NCI-H2227 treated with DMSO at 0.1 percent for 48 hours (cell line): ENCODE measurements at regions not wholly inside any gene's neighbourhood (a gene's known extent, or its start where the extent isn't known, plus 50 kb on each side); places are given as distances from the start of the nearest gene placed in this dataset.
"Not testable (repeated sequence)": the region's sequence is repeated elsewhere in the genome, so short reads cannot be mapped to it uniquely, and the experiment has no call there.

Experiments
- DNase-seq: peaks from one replicate; lab custom pipeline; 2025; lab: John Stamatoyannopoulos, UW

DNA sequence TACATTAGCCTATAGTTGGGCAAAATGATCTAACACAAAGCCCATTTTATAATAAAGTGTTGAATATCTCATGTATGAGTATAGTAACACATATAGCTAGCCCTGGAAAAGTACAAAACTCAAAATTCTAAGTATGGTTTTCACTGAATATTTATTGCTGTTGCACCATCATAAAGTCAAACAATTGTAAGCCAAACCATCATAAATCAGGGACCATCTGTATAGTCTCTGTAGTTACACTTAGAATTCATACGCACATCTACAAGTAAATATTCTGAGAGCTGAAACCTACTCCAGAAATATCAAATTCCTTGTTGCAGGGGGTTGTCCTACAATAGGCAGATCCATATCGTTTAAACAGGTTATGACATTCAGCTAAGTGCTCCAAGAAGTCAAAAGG lies 817.3 kb downstream of the BCKDHB start:
- no peak for DNase-seq

GRCh38 chr6:80922916-80923455 lies 816.5 kb downstream of the BCKDHB start:
- no peak for DNase-seq

DNA sequence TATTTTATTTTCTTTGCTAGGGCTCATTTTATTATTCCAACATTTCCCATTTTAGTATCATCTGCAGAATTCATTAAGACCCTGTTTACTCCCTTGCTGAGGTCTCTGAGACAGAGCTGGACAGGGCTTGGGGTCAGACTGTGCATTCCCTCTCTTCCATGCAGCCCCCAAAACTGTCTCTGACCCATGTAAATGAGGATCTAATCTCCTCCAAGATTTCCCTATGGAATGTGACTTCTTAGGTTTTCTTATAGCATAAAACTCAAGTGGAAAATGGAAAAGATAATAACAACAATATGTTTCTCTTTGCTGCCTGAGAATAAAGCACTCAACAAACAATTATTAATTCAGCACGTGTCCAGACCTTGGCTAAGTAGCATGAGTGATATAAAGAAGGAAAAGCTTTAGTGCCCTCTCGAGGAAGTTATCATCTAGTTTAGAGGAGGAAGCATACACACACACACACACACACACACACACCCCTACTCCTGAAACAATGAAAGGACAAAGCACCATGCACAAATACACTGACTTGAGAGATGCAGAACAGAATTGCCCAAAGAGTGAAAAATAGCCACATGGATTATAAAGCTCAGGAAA lies 815.5 kb downstream of the BCKDHB start:
- no peak for DNase-seq

GRCh38 chr6:80907831-80908230 lies 801.4 kb downstream of the BCKDHB start:
- no peak for DNase-seq

DNA sequence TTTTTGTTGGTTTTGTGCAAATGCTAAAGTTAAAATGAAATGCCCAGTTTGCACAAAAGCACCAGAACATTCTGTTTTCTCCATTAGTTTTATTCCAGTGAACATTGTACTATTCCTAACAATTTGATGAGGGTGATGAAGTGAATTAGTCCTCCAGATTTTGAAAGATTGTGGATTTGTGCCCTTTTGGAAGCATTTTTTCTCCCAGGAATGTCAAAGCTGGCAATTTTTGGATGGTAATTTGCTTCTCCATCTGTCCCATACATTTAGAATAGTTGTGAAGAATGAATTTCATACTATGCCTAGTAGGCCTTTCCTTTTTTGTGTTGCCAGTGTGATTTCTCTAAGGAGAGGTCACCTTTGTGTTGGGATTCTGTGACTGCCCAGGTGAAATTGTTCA lies 797.2 kb downstream of the BCKDHB start:
- DNase-seq: no peak

DNA sequence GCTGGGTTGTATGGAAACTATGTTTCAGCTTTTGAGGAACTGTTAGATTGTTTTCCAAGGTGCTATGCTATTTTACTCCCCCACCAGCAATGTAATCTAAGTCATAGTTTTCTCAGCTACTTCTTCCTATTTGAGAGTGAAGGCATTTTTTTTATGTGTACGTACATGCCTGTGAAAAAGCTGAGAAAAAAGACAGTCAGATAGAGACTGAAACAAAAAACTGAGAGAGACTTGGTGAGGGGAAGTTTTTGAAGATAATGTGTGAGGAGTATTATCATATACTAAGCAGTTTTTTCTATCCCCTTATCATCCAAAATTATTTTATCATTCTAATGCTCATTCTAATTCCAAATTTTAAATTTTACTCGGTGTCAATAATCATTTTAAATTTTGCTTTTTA lies 780.0 kb downstream of the BCKDHB start:
- DNase-seq: no peak

- no peak for DNase-seq
Observed at GRCh38 chr6:80872951-80873308, 766.5 kb downstream of the BCKDHB start.

DNA sequence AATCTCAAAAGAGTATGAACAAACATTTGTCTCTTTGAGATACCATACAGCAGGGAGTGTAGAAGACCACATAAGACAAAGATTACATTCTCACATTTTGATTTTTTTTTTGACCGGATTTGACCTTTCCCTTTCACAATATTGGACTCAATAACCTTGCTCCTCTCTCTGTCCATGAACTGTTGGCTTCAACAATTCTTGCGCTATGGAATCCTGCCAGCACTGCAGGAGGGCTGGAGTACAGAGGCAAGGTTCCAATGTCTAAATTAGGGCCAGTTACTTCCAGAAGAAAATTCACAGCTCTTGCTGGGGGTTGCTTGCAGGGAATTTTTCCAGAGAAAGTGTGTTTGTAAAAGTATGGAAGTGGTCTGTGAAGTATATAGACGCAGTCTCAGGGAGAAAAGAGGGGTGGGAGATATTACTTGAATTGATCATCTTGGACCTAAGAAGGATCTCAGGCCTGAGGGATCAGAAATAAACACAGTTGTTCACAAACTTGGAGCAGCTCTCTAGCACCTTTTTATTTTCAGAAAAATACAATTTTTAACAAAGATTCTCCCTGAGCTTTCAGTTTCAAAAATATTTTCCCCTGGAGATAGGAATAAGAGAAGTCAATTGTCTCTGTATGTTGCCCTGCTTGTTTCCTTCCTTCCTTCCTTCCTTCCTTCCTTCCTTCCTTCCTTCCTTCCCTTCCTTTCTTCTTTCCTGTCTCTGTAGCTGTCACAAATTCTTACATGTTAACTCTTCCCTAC lies 765.9 kb downstream of the BCKDHB start:
- no peak for DNase-seq

DNA sequence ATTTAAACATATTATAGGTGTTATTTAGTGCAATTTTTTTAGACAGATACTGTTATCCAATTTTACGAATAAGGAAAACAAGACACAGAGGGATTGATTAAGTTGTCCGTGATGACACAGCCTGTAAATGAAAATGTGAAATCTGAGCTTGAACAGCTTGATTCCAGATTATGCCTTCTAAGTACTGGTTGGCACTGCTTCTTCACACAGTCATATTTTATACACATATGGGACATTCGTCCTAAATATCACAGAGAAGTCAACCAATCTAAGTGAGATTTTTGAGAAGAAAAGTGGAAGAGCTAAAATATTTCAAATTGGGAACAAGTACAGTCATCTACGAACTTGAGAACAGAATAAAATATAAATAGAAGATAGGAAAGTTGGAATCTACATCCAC lies 756.3 kb downstream of the BCKDHB start:
- no peak for DNase-seq

DNA sequence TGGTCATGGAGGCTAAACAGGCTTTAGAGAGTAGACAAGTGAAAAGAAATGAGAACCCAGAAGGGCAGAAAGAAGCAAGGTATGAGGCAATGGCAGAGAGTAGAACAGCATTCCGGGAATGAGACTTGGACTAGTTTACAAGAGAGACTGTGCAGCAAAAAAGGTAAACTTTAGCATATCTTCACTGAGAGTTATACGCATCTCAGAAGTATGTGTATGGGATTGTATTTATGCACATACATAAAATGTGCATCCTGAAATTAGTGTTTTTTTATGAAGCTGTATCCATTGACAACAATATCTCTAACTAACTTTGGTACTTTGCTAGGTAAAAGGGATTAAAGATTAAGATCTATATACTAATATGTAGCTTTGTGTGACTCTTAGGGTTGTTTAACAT lies 753.6 kb downstream of the BCKDHB start:
- DNase-seq: no peak

DNA sequence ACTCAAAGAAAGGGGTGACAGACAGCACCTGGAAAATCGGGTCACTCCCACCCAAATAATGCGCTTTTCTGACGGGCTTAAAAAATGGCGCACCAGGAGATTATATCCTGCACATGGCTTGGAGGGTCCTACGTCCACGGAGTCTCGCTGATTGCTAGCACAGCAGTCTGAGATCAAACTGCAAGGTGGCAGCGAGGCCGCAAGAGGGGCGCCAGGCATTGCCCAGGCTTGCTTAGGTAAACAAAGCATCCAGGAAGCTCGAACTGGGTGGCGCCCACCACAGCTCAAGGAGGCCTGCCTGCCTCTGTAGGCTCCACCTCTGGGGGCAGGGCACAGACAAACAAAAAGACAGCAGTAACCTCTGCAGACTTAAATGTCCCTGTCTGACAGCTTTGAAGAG lies 741.5 kb downstream of the BCKDHB start:
- not testable (repeated sequence) for DNase-seq

DNA sequence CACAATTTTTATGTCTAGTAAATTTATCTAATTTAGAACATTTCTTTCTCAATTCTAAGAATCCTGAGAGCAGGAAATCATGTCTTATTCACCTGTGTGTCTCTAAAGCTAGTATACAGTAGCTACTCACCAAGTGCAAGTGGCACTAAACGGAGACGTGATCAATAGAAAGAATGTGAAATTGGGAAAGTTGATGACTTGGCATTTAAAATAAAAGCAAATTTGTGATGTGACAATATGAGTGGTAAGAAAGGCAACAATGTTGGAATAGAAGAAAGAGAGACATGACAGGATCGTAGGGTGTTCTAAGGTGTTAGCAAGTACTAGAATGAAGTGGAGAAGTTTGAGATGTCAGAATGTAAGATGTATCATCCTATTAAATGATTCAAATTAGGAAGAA lies 725.9 kb downstream of the BCKDHB start:
- DNase-seq: no peak

- DNase-seq: no peak
Observed at GRCh38 chr6:80793411-80793810, 686.9 kb downstream of the BCKDHB start.

DNA sequence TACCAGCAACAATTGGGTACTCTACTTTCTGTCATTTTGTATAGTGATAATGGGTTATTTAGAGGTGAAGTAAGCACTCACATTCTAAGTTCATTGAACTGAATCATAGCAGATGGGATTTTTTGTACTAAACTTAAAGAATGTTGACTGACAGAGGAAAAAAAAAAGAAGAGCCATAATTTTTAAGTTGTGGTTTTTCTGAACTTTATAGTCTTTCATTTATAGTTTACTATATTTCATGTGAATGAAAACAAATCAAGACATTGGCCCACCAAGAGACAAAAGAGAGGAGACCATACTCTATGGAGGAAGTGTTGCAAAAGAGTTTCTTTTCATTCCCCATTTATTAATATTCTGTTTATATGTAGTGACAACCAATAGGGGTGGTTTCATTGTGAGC lies 685.7 kb downstream of the BCKDHB start:
- DNase-seq: no peak

- no peak for DNase-seq
Observed at GRCh38 chr6:80789912-80790570, 683.6 kb downstream of the BCKDHB start.

DNA sequence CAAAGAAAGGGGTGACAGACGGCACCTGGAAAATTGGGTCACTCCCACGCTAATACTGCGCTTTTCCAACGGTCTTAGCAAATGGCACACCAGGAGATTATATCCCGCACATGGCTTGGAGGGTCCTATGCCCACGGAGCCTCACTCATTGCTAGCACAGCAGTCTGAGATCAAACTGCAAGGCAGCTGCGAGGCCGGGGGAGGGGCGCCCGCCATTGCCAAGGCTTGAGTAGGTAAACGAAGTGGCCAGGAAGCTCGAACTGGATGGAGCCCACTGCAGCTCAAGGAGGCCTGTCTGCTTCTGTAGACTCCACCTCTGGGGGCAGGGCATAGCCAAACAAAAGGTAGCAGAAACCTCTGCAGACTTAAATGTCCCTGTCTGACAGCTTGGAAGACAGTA lies 676.8 kb downstream of the BCKDHB start:
- DNase-seq: not testable (repeated sequence)

GRCh38 chr6:80771941-80772340 lies 665.5 kb downstream of the BCKDHB start:
- no peak for DNase-seq

DNA sequence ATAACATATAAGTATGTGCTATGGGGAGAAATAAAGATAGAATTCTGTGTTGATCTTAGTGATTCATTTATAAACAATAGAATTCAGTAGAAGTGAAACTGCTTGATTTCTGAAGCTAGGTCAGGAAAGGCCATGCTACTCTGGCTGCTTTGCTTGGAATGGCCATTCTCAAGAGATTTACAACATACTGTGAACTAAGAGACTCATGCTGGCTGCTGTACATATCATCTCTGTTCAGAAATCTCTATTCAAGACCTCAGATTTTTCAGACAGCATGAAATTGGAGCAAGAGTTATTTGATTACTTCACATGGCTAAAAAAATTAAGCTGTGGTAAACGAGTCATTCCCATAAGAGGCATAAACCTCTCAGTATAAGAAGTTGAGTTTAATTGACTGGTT lies 662.6 kb downstream of the BCKDHB start:
- no peak for DNase-seq

- DNase-seq: no peak
Observed at GRCh38 chr6:80767808-80768207, 661.3 kb downstream of the BCKDHB start.

- DNase-seq: no peak
Observed at GRCh38 chr6:80744213-80744612, 637.7 kb downstream of the BCKDHB start.

GRCh38 chr6:80742481-80742880 lies 636.0 kb downstream of the BCKDHB start:
- no peak for DNase-seq

DNA sequence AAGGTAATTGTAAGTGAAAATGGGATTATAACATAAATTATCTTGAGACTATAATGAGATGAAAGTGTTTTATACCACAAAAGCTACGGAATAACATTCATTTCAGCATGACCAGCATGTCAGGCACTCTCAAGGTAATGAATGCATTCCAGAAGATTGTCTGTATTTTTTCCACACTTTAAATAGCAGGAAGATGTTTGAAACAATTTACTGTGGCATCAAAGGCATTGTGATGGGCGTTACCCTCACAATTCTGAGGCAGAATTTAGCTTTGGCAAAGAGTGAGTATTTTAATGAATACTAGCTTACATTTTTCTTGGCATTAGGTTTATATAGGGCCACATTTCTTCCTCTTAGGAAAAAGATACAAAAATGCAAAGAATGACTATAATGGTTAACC lies 627.2 kb downstream of the BCKDHB start:
- no peak for DNase-seq

DNA sequence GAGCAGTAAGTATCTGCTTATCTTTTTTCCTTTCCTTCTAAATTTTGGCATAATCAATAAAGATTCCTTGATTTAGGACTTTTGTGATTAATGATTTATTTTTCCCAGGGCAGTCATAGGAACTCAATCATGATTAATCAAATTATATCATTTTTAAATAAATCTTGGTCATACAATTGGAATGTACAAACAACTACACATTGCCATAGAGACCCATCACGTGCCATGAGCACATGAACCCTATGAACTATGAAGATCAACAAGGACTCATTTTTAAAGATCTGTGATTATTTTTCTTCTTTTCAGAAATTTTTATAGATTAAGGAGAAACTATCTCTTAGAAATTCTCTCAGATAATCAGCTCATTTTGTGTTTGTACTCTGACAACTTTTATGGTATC lies 622.4 kb downstream of the BCKDHB start:
- no peak for DNase-seq
